MM.1S (cell line): ENCODE measurements at regions not wholly inside any gene's neighbourhood (a gene's known extent, or its start where the extent isn't known, plus 50 kb on each side); places are given as distances from the start of the nearest gene placed in this dataset.

Source experiments
- DNase-seq: peaks from one replicate; pipeline ENCODE4 v3.0.0-alpha.2; 2015
- H2AFZ ChIP-seq: fragments of 300-600 bp; sonication (generic); 2 replicates; pipeline ENCODE4 v1.6.0; 2016; ENCODE audit warnings: antibody characterized with exemption, low read length
- H3F3A ChIP-seq: fragments of 300-600 bp; sonication (generic); 2 replicates; pipeline ENCODE4 v1.6.1; 2016; ENCODE audit warnings: mild to moderate bottlenecking, antibody characterized with exemption, low read length, moderate library complexity, mixed read lengths; ENCODE audit not compliant: insufficient read depth
- H3K27ac ChIP-seq: fragments of 300-600 bp; sonication (generic); 2 replicates; pipeline ENCODE4 v1.5.1; 2016; ENCODE audit warnings: mild to moderate bottlenecking, low read length
- H3K27me3 ChIP-seq: fragments of 300-600 bp; sonication (generic); replicated peaks from 2 replicates; pipeline ENCODE4 v1.6.0; 2016; ENCODE audit warnings: low read length; ENCODE audit not compliant: insufficient read depth
- H3K36me3 ChIP-seq: fragments of 300-600 bp; sonication (generic); replicated peaks from 2 replicates; pipeline ENCODE4 v1.6.1; 2016; ENCODE audit warnings: mild to moderate bottlenecking, low read length, mixed read lengths; ENCODE audit not compliant: insufficient read depth
- H3K4me1 ChIP-seq: fragments of 300-600 bp; sonication (generic); 2 replicates; pipeline ENCODE4 v1.6.1; 2016; ENCODE audit warnings: low read length, mixed read lengths
- H3K4me2 ChIP-seq: fragments of 300-600 bp; sonication (generic); 2 replicates; pipeline ENCODE4 v1.6.0; 2016; ENCODE audit warnings: low read depth, low read length
- H3K4me3 ChIP-seq: fragments of 300-600 bp; sonication (generic); 2 replicates; pipeline ENCODE4 v1.5.1; 2016; ENCODE audit warnings: low read length, mixed read lengths
- H3K79me2 ChIP-seq: fragments of 300-600 bp; sonication (generic); 2 replicates; pipeline ENCODE4 v1.6.1; 2016; ENCODE audit warnings: mixed run types, low read length, mixed read lengths
- H3K9ac ChIP-seq: fragments of 300-600 bp; sonication (generic); 2 replicates; pipeline ENCODE4 v1.6.1; 2016; ENCODE audit warnings: low read length, mixed read lengths
- H3K9me2 ChIP-seq: fragments of 300-600 bp; sonication (generic); replicated peaks from 2 replicates; pipeline ENCODE4 v1.6.1; 2016; ENCODE audit warnings: mild to moderate bottlenecking, low read length, mixed read lengths; ENCODE audit not compliant: insufficient read depth
- H3K9me3 ChIP-seq: fragments of 300-600 bp; sonication (generic); replicated peaks from 2 replicates; pipeline ENCODE4 v1.6.1; 2016; ENCODE audit warnings: mild to moderate bottlenecking, low read length, mixed read lengths; ENCODE audit not compliant: insufficient read depth
- H4K20me1 ChIP-seq: fragments of 300-600 bp; sonication (generic); 2 replicates; pipeline ENCODE4 v1.6.1; 2016; ENCODE audit warnings: mild to moderate bottlenecking, low read length, moderate library complexity, mixed read lengths; ENCODE audit not compliant: insufficient read depth
- CTCF ChIP-seq: fragments of 300-600 bp; sonication (generic); IDR thresholded peaks from 2 replicates; pipeline ENCODE4 v1.5.1; 2016; ENCODE audit warnings: antibody characterized with exemption, low read length, mixed read lengths
- EZH2 ChIP-seq: fragments of 300-600 bp; sonication (generic); optimal IDR thresholded peaks from 2 replicates; pipeline ENCODE3; 2017; ENCODE audit warnings: low read depth, mild to moderate bottlenecking, antibody characterized with exemption, low read length, mixed read lengths
- EZH2phosphoT487 ChIP-seq: fragments of 300-600 bp; sonication (generic); IDR thresholded peaks from 2 replicates; pipeline ENCODE4 v1.6.1; 2018; ENCODE audit warnings: antibody characterized with exemption, low read length

DNA sequence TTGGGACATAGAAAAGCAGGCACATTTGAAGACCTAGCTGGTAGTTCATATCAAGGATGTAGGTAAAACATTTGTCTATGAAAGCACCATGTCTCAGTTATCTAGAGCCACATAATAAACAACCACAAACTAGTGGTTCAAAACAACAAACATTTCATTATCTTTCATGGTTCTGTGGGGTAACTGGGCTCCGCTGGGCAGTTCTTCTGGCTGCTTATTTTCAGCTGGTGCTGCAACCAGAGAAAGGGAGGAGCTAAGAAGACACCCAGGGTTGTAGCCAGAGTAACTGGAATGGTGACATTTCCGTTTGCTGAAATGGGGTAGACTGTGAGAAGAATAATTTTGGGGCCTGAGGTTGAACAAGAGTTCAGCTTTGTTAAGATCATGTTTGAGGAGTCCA lies 145.7 kb upstream of the SULF2 start:
- H3K27me3 ChIP-seq: no peaks in the 10 kb centered on the region
- H3K4me2 ChIP-seq: no peak overlapping the region
- no peak for TF ChIP-seq EZH2phosphoT487
- TF ChIP-seq EZH2: no peak
- TF ChIP-seq CTCF: no peak
- no peaks in the 10 kb centered on the region for H4K20me1 ChIP-seq
- H3K4me1 ChIP-seq: peaks cover 8% of the 10 kb centered on the region
- no peaks in the 10 kb centered on the region for H3K9me2 ChIP-seq
- H3K9me3 ChIP-seq: no peaks in the 10 kb centered on the region
- H3K79me2 ChIP-seq: no peaks in the 10 kb centered on the region
- no peak overlapping the region for H3K27ac ChIP-seq
- no peaks in the 10 kb centered on the region for H3F3A ChIP-seq
- H3K9ac ChIP-seq: no peak overlapping the region
- no peak for DNase-seq
- no peaks in the 10 kb centered on the region for H3K36me3 ChIP-seq
- no peak overlapping the region for H3K4me3 ChIP-seq
- no peak overlapping the region for H2AFZ ChIP-seq

DNA sequence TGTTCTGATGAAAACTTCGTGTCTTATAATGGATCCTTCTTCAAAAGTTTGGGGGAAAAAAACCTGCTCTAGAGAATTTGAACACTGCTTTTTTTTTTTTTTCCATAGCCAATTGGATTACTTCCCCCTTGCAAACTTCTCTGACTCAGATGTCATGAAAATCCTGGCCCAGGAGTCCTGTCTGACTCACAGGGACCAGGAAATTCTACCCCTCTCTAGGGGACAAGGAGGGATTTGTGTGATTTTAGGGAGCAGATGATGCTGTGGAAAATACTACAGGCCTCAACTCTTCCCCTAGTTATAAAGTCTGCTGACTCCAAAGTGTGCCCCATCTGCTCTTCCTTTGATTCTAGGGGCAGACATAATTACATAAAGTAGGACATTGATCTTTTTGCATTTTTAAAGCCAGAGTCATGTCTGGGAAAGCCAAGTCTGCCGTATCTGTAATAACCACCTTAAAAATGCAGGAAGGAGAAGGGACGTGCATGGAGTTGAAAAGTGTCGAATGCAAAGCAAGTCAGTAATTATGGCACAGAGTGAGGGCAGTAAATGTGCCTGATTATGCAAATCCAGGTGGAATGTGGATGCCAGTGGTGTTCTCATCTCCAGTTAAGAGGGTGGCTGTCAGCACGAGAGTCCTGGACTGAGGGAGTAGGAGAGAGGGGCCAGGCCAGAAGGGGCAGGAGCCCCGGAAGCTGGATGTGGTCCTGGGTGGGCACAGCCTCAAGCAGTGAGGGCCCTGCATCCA lies 144.3 kb upstream of the SULF2 start:
- no peaks in the 10 kb centered on the region for H3K9me2 ChIP-seq
- H3F3A ChIP-seq: no peaks in the 10 kb centered on the region
- no peak overlapping the region for H2AFZ ChIP-seq
- DNase-seq: no peak
- no peaks in the 10 kb centered on the region for H3K79me2 ChIP-seq
- no peaks in the 10 kb centered on the region for H4K20me1 ChIP-seq
- TF ChIP-seq EZH2phosphoT487: no peak
- no peak for TF ChIP-seq CTCF
- no peak for TF ChIP-seq EZH2
- H3K4me3 ChIP-seq: no peak overlapping the region
- no peak overlapping the region for H3K4me2 ChIP-seq
- no peak overlapping the region for H3K27ac ChIP-seq
- no peak overlapping the region for H3K9ac ChIP-seq
- no peaks in the 10 kb centered on the region for H3K9me3 ChIP-seq
- H3K27me3 ChIP-seq: no peaks in the 10 kb centered on the region
- no peaks in the 10 kb centered on the region for H3K36me3 ChIP-seq
- H3K4me1 ChIP-seq: peaks cover 4% of the 10 kb centered on the region

DNA sequence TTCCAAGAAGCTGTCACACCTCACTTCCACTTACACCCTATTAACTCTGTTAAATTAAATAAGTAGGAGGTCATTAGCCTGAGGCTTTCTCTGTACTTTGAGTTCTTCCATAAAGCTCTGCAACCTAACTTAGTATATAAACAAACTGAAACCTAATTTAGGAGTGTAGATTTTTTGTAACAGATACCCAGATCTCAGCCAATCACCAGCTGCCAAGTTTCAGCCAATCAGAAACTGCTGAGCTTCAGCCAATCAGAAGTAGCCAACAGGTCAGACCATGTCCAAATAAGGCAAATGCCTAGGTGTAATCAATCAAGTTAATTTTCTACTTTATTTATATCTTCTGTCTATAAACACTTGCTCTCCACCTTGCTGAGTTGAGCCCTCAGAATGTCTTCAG lies 142.7 kb upstream of the SULF2 start:
- H3K9ac ChIP-seq: no peak overlapping the region
- TF ChIP-seq EZH2 (no peak), CTCF (no peak), EZH2phosphoT487 (no peak)
- H3K36me3 ChIP-seq: no peaks in the 10 kb centered on the region
- no peak overlapping the region for H3K27ac ChIP-seq
- H3K79me2 ChIP-seq: no peaks in the 10 kb centered on the region
- H3K27me3 ChIP-seq: no peaks in the 10 kb centered on the region
- H4K20me1 ChIP-seq: no peaks in the 10 kb centered on the region
- H3K4me2 ChIP-seq: no peak overlapping the region
- no peaks in the 10 kb centered on the region for H3K4me1 ChIP-seq
- no peak overlapping the region for H3K4me3 ChIP-seq
- DNase-seq: no peak
- H2AFZ ChIP-seq: no peak overlapping the region
- H3K9me2 ChIP-seq: no peaks in the 10 kb centered on the region
- H3F3A ChIP-seq: no peaks in the 10 kb centered on the region
- H3K9me3 ChIP-seq: no peaks in the 10 kb centered on the region
